Liver (tissue), 8 donors: ENCODE measurements at regions not wholly inside any gene's neighbourhood (a gene's known extent, or its start where the extent isn't known, plus 50 kb on each side); places are given as distances from the start of the nearest gene placed in this dataset.

Experiments used
- DNase-seq: peaks from one replicate; pipeline ENCODE4 v3.0.0-alpha.2; 2017; ENCODE audit warnings: low spot score
- H3K27ac ChIP-seq, 2 donors: one replicate each; pipeline ENCODE4 v1.7.0; 2013; ENCODE audit warnings: inconsistent platforms in 2 of 2, low read length in 2 of 2, control low read depth in 1 of 2, low read depth in 1 of 2, mild to moderate bottlenecking in 1 of 2
- H3K27me3 ChIP-seq, 4 donors: one replicate each; pipeline versions ENCODE4 v1.6.1 to v1.7.0; 2013; ENCODE audit warnings: low read length in 3 of 4, inconsistent platforms in 1 of 4, mild to moderate bottlenecking in 1 of 4, moderate library complexity in 1 of 4; ENCODE audit not compliant: control insufficient read depth in 4 of 4, insufficient read depth in 4 of 4
- H3K36me3 ChIP-seq, 4 donors: one replicate each; pipeline versions ENCODE4 v1.6.1 to v1.7.0; 2013; ENCODE audit warnings: low read length in 3 of 4, mild to moderate bottlenecking in 3 of 4, low read depth in 1 of 4, moderate library complexity in 1 of 4; ENCODE audit not compliant: control insufficient read depth in 4 of 4, insufficient read depth in 3 of 4
- H3K4me1 ChIP-seq, 4 donors: one replicate each; pipeline versions ENCODE4 v1.6.1 to v1.7.0; 2013; ENCODE audit warnings: low read length in 3 of 4, mild to moderate bottlenecking in 3 of 4, moderate library complexity in 1 of 4; ENCODE audit not compliant: control insufficient read depth in 4 of 4, insufficient read depth in 4 of 4
- H3K4me3 ChIP-seq, 3 donors: one replicate each; pipeline versions ENCODE4 v1.6.1 to v1.7.0; 2013; ENCODE audit warnings: low read length in 3 of 3, control low read depth in 1 of 3, low read depth in 1 of 3, mild to moderate bottlenecking in 1 of 3
- H3K9ac ChIP-seq, 2 donors: one replicate each; pipeline ENCODE4 v1.7.0; 2013; ENCODE audit warnings: low read length in 2 of 2, mild to moderate bottlenecking in 2 of 2, moderate library complexity in 2 of 2, control low read depth in 1 of 2, low read depth in 1 of 2
- H3K9me3 ChIP-seq, 4 donors: one replicate each; pipeline versions ENCODE4 v1.6.1 to v1.7.0; 2013; ENCODE audit warnings: low read length in 3 of 4; ENCODE audit not compliant: control insufficient read depth in 4 of 4
- ATF3 ChIP-seq: IDR thresholded peaks from 2 replicates; pipeline ENCODE4 v1.6.1; 2016; ENCODE audit warnings: antibody characterized with exemption
- CTCF ChIP-seq: fragments of 150-350 bp; IDR thresholded peaks from 2 replicates; pipeline ENCODE4 v1.5.1; 2017; ENCODE audit warnings: improper control_type of control experiment, low read depth, low read length; ENCODE audit not compliant: missing input control
- EGR1 ChIP-seq, 2 donors: IDR thresholded peaks; 2 replicates each; pipeline ENCODE4 v1.6.1; 2016 to 2018; ENCODE audit warnings: antibody characterized with exemption in 2 of 2, low read depth in 2 of 2
- FOXA1 ChIP-seq: IDR thresholded peaks from 2 replicates; pipeline ENCODE4 v1.6.1; 2016; ENCODE audit warnings: antibody characterized with exemption
- FOXA2 ChIP-seq: IDR thresholded peaks from 2 replicates; pipeline ENCODE4 v1.6.1; 2016; ENCODE audit warnings: antibody characterized with exemption
- GABPA ChIP-seq, 2 donors: IDR thresholded peaks in 1 of 2; conservative IDR thresholded peaks in 1 of 2; 2 replicates each; pipeline ENCODE4 v1.6.1; 2016; ENCODE audit warnings: antibody characterized with exemption in 2 of 2, mild to moderate bottlenecking in 1 of 2, moderate library complexity in 1 of 2
- HNF4A ChIP-seq, 2 donors: conservative IDR thresholded peaks; 2 replicates each; pipeline ENCODE4 v1.6.1; 2016; ENCODE audit warnings: antibody characterized with exemption in 2 of 2, mild to moderate bottlenecking in 2 of 2
- HNF4G ChIP-seq: IDR thresholded peaks from 2 replicates; pipeline ENCODE4 v1.6.1; 2016; ENCODE audit warnings: antibody characterized with exemption
- JUND ChIP-seq, 2 donors: IDR thresholded peaks; 2 replicates each; pipeline ENCODE4 v1.6.1; 2016; ENCODE audit warnings: antibody characterized with exemption in 2 of 2
- MAX ChIP-seq: IDR thresholded peaks from 2 replicates; pipeline ENCODE4 v1.6.1; 2016; ENCODE audit warnings: antibody characterized with exemption
- NR2F2 ChIP-seq: IDR thresholded peaks from 2 replicates; pipeline ENCODE4 v1.6.1; 2016; ENCODE audit warnings: antibody characterized with exemption
- RAD21 ChIP-seq, 2 donors: IDR thresholded peaks; 2 replicates each; pipeline ENCODE4 v1.6.1; 2016; ENCODE audit warnings: antibody characterized with exemption in 2 of 2, mild to moderate bottlenecking in 2 of 2
- RXRA ChIP-seq, 2 donors: IDR thresholded peaks; 2 replicates each; pipeline ENCODE4 v1.6.1; 2017 to 2018; ENCODE audit warnings: antibody characterized with exemption in 2 of 2, mild to moderate bottlenecking in 1 of 2
- SP1 ChIP-seq: IDR thresholded peaks from 2 replicates; pipeline ENCODE4 v1.6.1; 2018; ENCODE audit warnings: antibody characterized with exemption, mild to moderate bottlenecking
- TAF1 ChIP-seq: conservative IDR thresholded peaks from 2 replicates; pipeline ENCODE4 v1.6.1; 2016; ENCODE audit warnings: antibody characterized with exemption, mild to moderate bottlenecking
- YY1 ChIP-seq: IDR thresholded peaks from 2 replicates; pipeline ENCODE4 v1.6.1; 2016; ENCODE audit warnings: antibody characterized with exemption, mild to moderate bottlenecking
- WGBS: extraction: QIAGEN DNeasy Blood & Tissue Kit; methylation state at CpG from one replicate; pipeline ENCODE4 v1.1.7; 2013; 5-methylcytosine and 5-hydroxymethylcytosine counted together
- donor health status: healthy.
- donor health status: healthy.
- donor health status: healthy.
- donor health status: healthy.
- donor health status: healthy.

- DNase-seq: no peak
- Histone ChIP-seq H3K4me1 (no peaks in the 10 kb centered on the region), H3K9me3 (no peaks in the 10 kb centered on the region), H3K27me3 (no peaks in the 10 kb centered on the region), H3K9ac (no peak overlapping the region), H3K27ac (no peak overlapping the region), H3K36me3 (no peaks in the 10 kb centered on the region), H3K4me3 (no peak overlapping the region)
- TF ChIP-seq SP1: no peak
- TF ChIP-seq EGR1 (IDR thresholded peaks at IDR 0.05; ENCODE audit: low read depth in 2 of 2): no peak
- TF ChIP-seq MAX: no peak
- no peak for TF ChIP-seq NR2F2
- TF ChIP-seq HNF4G: no peak
- no peak for TF ChIP-seq FOXA2
- no peak for TF ChIP-seq RAD21 (IDR thresholded peaks at IDR 0.05)
- TF ChIP-seq YY1: no peak
- no peak for TF ChIP-seq GABPA (IDR thresholded peaks at IDR 0.05 in 1 of 2, conservative IDR thresholded peaks at IDR 0.05 in 1 of 2)
- TF ChIP-seq RXRA (IDR thresholded peaks at IDR 0.05): no peak
- no peak for TF ChIP-seq ATF3
- no peak for TF ChIP-seq HNF4A (conservative IDR thresholded peaks at IDR 0.05)
- no peak for TF ChIP-seq FOXA1
- no peak for TF ChIP-seq TAF1
- TF ChIP-seq JUND (IDR thresholded peaks at IDR 0.05): no peak
- 54% methylated on average over 6 of the region's 6 CpGs for WGBS
Measured at GRCh38 chr1:184215274-184215925, 163.9 kb downstream of the TSEN15 start.

GRCh38 chr1:184218458-184219075, 167.0 kb downstream of the TSEN15 start:
- Histone ChIP-seq H3K9ac (no peak overlapping the region), H3K36me3 (no peaks in the 10 kb centered on the region), H3K9me3 (no peaks in the 10 kb centered on the region), H3K27me3 (no peaks in the 10 kb centered on the region), H3K4me1 (peaks cover 0 to 3% (median 3%) of the 10 kb centered on the region in 4 donors), H3K27ac (no peak overlapping the region), H3K4me3 (no peak overlapping the region)
- no peak for DNase-seq
- TF ChIP-seq RAD21 (IDR thresholded peaks at IDR 0.05) (no peak), CTCF (no peak), FOXA2 (no peak), JUND (IDR thresholded peaks at IDR 0.05) (no peak), FOXA1 (no peak), NR2F2 (no peak), HNF4G (no peak), MAX (no peak), HNF4A (conservative IDR thresholded peaks at IDR 0.05) (no peak), GABPA (IDR thresholded peaks at IDR 0.05 in 1 of 2, conservative IDR thresholded peaks at IDR 0.05 in 1 of 2) (no peak), TAF1 (no peak), SP1 (no peak)
- 85% methylated on average over 5 of the region's 5 CpGs for WGBS
